A549 (cell line): ENCODE measurements at regions not wholly inside any gene's neighbourhood (a gene's known extent, or its start where the extent isn't known, plus 50 kb on each side); places are given as distances from the start of the nearest gene placed in this dataset.

ENCODE experiments used
- ATAC-seq, 2 experiments: fragments of 200-7000 bp in 1 of 2; fragments of >200 bp in 1 of 2; cut with Nextera tagmentation in 1 of 2; cut with Tn5 transposase in 1 of 2; 3 replicates each; pipeline versions ENCODE4 v1.8.0 to v1.9.1; 2018 to 2020; ENCODE audit warnings: mild to moderate bottlenecking in 1 of 2, moderate library complexity in 1 of 2
- CTCF ChIA-PET: fragments of 300-600 bp; sonication (Branson Sonifier 250); formaldehyde crosslinking; extraction: SDS; loops from one replicate; lab custom pipeline; 2021; ENCODE audit warnings: antibody characterized with exemption, inconsistent platforms; lab: Yijun Ruan, JAX
- POLR2A ChIA-PET: fragments of 350-600 bp; formaldehyde crosslinking; extraction: SDS; loops from one replicate; lab custom pipeline; 2021; ENCODE audit warnings: antibody characterized with exemption, inconsistent platforms; lab: Yijun Ruan, JAX
- DNase-seq, 2 experiments: peaks; one replicate each; pipeline versions ENCODE4 v3.0.0 to v3.0.0-alpha.2; 2011 to 2016; ENCODE audit warnings: low read depth in 1 of 2, low spot score in 1 of 2
- FAIRE-seq: peaks from 2 replicates; lab custom pipeline; 2011; peaks lifted over from hg19 to GRCh38; lab: Jason Lieb, UNC
- H3K27ac ChIP-seq, 2 experiments: fragments of >200 bp; sonication (Bioruptor Twin); formaldehyde crosslinking; 3 replicates each; pipeline ENCODE4 v1.5.1; 2016 to 2017
- H3K4me1 ChIP-seq: fragments of >200 bp; sonication (Bioruptor Twin); formaldehyde crosslinking; 3 replicates; pipeline ENCODE4 v1.6.1; 2016
- H3K4me2 ChIP-seq: fragments of >200 bp; sonication (Bioruptor Twin); formaldehyde crosslinking; 3 replicates; pipeline ENCODE4 v1.6.1; 2016
- H3K4me3 ChIP-seq: fragments of >200 bp; sonication (Bioruptor Twin); formaldehyde crosslinking; 3 replicates; pipeline ENCODE4 v1.5.1; 2016
- H3K9me3 ChIP-seq: fragments of >200 bp; sonication (Bioruptor Twin); formaldehyde crosslinking; 3 replicates; pipeline ENCODE4 v1.6.1; 2016
- ATOH8 ChIP-seq: fragments of 250-450 bp; sonication (Bioruptor Pico); IDR thresholded peaks from 2 replicates; pipeline ENCODE4 v1.5.0; 2020; ENCODE audit warnings: low read depth, mild to moderate bottlenecking, moderate library complexity
- BCL3 ChIP-seq: fragments of >200 bp; sonication (Bioruptor Twin); formaldehyde crosslinking; IDR thresholded peaks from 3 replicates; pipeline ENCODE4 v1.6.1; 2016
- CHD2 ChIP-seq: fragments of 150-350 bp; IDR thresholded peaks from 2 replicates; pipeline ENCODE4 v1.6.1; 2014; ENCODE audit warnings: low read length; ENCODE audit not compliant: partially characterized antibody
- CTCF ChIP-seq: fragments of >200 bp; sonication (Bioruptor Twin); formaldehyde crosslinking; IDR thresholded peaks from 3 replicates; pipeline ENCODE4 v1.5.1; 2016
- ELK1 ChIP-seq: fragments of 150-350 bp; IDR thresholded peaks from 2 replicates; pipeline ENCODE4 v1.6.1; 2014; ENCODE audit warnings: low read depth, mild to moderate bottlenecking, low read length
- ESRRA ChIP-seq: fragments of 150-350 bp; IDR thresholded peaks from 2 replicates; pipeline ENCODE4 v1.6.1; 2014; ENCODE audit warnings: mild to moderate bottlenecking, low read length, borderline replicate concordance
- FOSB ChIP-seq: fragments of 250-450 bp; sonication (Bioruptor Pico); IDR thresholded peaks from 2 replicates; pipeline ENCODE4 v1.5.0; 2020; ENCODE audit warnings: mild to moderate bottlenecking, moderate library complexity
- FOSL2 ChIP-seq, 2 experiments: fragments of 450-650 bp in 1 of 2; fragments of >200 bp in 1 of 2; sonication (Bioruptor Twin) in 1 of 2; formaldehyde crosslinking; IDR thresholded peaks; 2 replicates each; pipeline versions ENCODE4 v1.5.0 to v1.6.1; 2016 to 2020; ENCODE audit warnings: mild to moderate bottlenecking in 1 of 2, moderate library complexity in 1 of 2
- HDAC2 ChIP-seq: fragments of 200-600 bp; sonication (generic); IDR thresholded peaks from 2 replicates; pipeline ENCODE4 v1.6.1; 2016
- HOXA7 ChIP-seq: fragments of 250-450 bp; sonication (Bioruptor Pico); IDR thresholded peaks from 2 replicates; pipeline ENCODE4 v1.5.0; 2020; ENCODE audit warnings: mild to moderate bottlenecking, moderate library complexity
- HOXB13 ChIP-seq: fragments of 250-450 bp; sonication (Bioruptor Pico); IDR thresholded peaks from 2 replicates; pipeline ENCODE4 v1.5.0; 2020; ENCODE audit warnings: low read depth, mild to moderate bottlenecking, moderate library complexity
- HOXB5 ChIP-seq: fragments of 250-450 bp; sonication (Bioruptor Pico); IDR thresholded peaks from 2 replicates; pipeline ENCODE4 v1.5.0; 2020; ENCODE audit warnings: mild to moderate bottlenecking, moderate library complexity
- JUNB ChIP-seq: fragments of >200 bp; sonication (Bioruptor Twin); formaldehyde crosslinking; IDR thresholded peaks from 2 replicates; pipeline ENCODE4 v1.6.1; 2016
- NPAS2 ChIP-seq: fragments of 250-450 bp; sonication (Bioruptor Pico); IDR thresholded peaks from 2 replicates; pipeline ENCODE4 v1.8.0; 2022; ENCODE audit warnings: mild to moderate bottlenecking, moderate library complexity, borderline replicate concordance
- NR3C1 ChIP-seq: fragments of >200 bp; sonication (Bioruptor Twin); formaldehyde crosslinking; IDR thresholded peaks from 3 replicates; pipeline ENCODE4 v1.6.1; 2017
- PBX3 ChIP-seq: IDR thresholded peaks from 2 replicates; pipeline ENCODE4 v1.6.1; 2012
- PHF8 ChIP-seq: fragments of 200-600 bp; sonication (generic); IDR thresholded peaks from 2 replicates; pipeline ENCODE4 v1.6.1; 2016; ENCODE audit warnings: low read depth, mild to moderate bottlenecking, antibody characterized with exemption, moderate library complexity, borderline replicate concordance
- RAD21 ChIP-seq, 2 experiments: fragments of >200 bp in 1 of 2; sonication (Bioruptor Twin) in 1 of 2; formaldehyde crosslinking in 1 of 2; IDR thresholded peaks in 1 of 2; conservative IDR thresholded peaks in 1 of 2; 2 replicates in 1 of 2; 3 replicates in 1 of 2; pipeline ENCODE4 v1.6.1; 2012 to 2018; ENCODE audit warnings: inconsistent platforms in 1 of 2
- RARB ChIP-seq: fragments of 250-450 bp; sonication (Bioruptor Pico); IDR thresholded peaks from 2 replicates; pipeline ENCODE4 v1.8.0; 2021; ENCODE audit warnings: mild to moderate bottlenecking, moderate library complexity
- RCOR1 ChIP-seq: fragments of 150-350 bp; IDR thresholded peaks from 2 replicates; pipeline ENCODE4 v1.6.1; 2014; ENCODE audit warnings: antibody characterized with exemption, low read length, low read depth
- RFX5 ChIP-seq: fragments of 450-650 bp; IDR thresholded peaks from 2 replicates; pipeline ENCODE4 v1.7.1; 2014; ENCODE audit warnings: antibody characterized with exemption, mild to moderate bottlenecking, moderate library complexity
- RNF2 ChIP-seq: fragments of 200-600 bp; sonication (generic); IDR thresholded peaks from 2 replicates; pipeline ENCODE4 v1.6.1; 2016; ENCODE audit warnings: low read depth, mild to moderate bottlenecking, antibody characterized with exemption, moderate library complexity, borderline replicate concordance
- ZFP36 ChIP-seq: fragments of 450-650 bp; IDR thresholded peaks from 2 replicates; pipeline ENCODE4 v1.6.1; 2014; ENCODE audit warnings: borderline replicate concordance; ENCODE audit not compliant: partially characterized antibody
- ZNF302 ChIP-seq: fragments of 250-450 bp; sonication (Bioruptor Pico); IDR thresholded peaks from 2 replicates; pipeline ENCODE4 v1.9.0; 2021; ENCODE audit warnings: inconsistent platforms, mild to moderate bottlenecking, moderate library complexity
- ZSCAN20 ChIP-seq: fragments of 250-450 bp; sonication (Bioruptor Pico); IDR thresholded peaks from 2 replicates; pipeline ENCODE4 v1.8.0; 2022; ENCODE audit warnings: mild to moderate bottlenecking, moderate library complexity
- WGBS: methylation state at CpG from one replicate; pipeline ENCODE4 v1.1.6; 2017; ENCODE audit errors: missing lambda C conversion rate; 5-methylcytosine and 5-hydroxymethylcytosine counted together
- TF ChIP-seq, protein P1 (sequence below): IDR thresholded peaks from 2 replicates; pipeline ENCODE4 v1.6.1; 2012

DNA sequence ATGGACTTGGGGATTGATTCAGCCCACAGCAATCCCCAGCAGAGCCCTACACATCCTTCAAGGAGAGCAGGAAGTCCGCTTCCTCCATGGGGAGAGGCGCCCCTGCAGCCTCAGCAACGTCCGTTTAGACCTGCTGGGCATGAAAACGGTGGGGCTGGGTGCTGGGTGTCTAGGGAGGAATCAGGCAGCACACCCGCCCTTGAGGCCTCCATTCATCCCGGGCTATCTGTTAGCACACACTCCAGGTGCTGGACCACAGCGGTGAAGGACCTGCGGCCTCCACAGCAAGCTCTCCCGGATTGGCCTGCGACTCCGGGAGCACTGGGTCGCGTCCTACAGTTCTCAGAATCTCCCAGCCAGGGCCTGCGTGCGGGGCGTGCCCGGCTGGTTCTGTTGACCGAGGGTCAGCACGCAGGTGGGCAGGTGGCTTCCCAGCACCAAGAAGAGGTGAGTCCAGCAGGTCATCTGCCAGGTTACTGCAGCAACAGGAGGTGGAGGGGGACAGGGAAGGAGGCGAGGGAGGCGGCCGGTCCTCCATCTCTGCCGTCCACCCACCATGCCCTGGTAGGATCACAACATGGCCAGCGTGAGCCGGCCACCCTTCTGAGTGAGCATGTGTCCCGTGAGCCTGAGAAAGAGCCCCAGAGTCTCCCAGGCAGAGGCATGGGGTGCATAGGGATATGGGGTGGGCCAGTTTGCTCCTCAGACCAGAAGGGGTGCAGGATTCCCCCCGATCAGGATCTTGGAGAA, 96.6 kb downstream of the RIPK4 start:
- DNase-seq (no peak), ATAC-seq (no peak), FAIRE-seq (no peak)
- ChIA-PET POLR2A (no interaction called here), CTCF (interaction anchor here (0.9 to 1.6 kb wide), 2 partner anchors 13 to 57 kb away, joined by 3 to 4 read pairs; no protein-coding TSS in a partner anchor)
- H3K4me2 ChIP-seq, result no peak overlapping the region
- 86% methylated on average over 15 of the region's 28 CpGs for WGBS
- H3K4me1 ChIP-seq, result peaks cover 2% of the 10 kb centered on the region
- no peak overlapping the region for H3K4me3 ChIP-seq
- no peaks in the 10 kb centered on the region for H3K9me3 ChIP-seq
- no peak for TF ChIP-seq HOXB5 (CRISPR knock-in tag)
- TF ChIP-seq ZNF302 (CRISPR knock-in tag), result no peak
- no peak for TF ChIP-seq NR3C1
- TF ChIP-seq BCL3, result no peak
- no peak for TF ChIP-seq RCOR1
- no peak for TF ChIP-seq NPAS2
- no peak for TF ChIP-seq PBX3
- no peak for TF ChIP-seq FOSL2 (IDR thresholded peaks at IDR 0.05)
- no peak for TF ChIP-seq FOSL2 (CRISPR knock-in tag; IDR thresholded peaks at IDR 0.05)
- no peak for TF ChIP-seq CHD2
- TF ChIP-seq CTCF, result no peak
- no peak for TF ChIP-seq JUNB
- no peak for TF ChIP-seq FOSB
- TF ChIP-seq, protein P1, sequence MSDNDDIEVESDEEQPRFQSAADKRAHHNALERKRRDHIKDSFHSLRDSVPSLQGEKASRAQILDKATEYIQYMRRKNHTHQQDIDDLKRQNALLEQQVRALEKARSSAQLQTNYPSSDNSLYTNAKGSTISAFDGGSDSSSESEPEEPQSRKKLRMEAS, result no peak
- no peak for TF ChIP-seq HOXB13
- TF ChIP-seq RFX5, result no peak
- TF ChIP-seq ESRRA, result no peak
- TF ChIP-seq HOXA7 (CRISPR knock-in tag), result no peak
- no peak for TF ChIP-seq RAD21 (conservative IDR thresholded peaks at IDR 0.05 in 1 of 2, IDR thresholded peaks at IDR 0.05 in 1 of 2)
- H3K27ac ChIP-seq, result peak overlapping the region in 1 of 2 experiments; percentile 46; a peak in 1 of 6 replicates

DNA sequence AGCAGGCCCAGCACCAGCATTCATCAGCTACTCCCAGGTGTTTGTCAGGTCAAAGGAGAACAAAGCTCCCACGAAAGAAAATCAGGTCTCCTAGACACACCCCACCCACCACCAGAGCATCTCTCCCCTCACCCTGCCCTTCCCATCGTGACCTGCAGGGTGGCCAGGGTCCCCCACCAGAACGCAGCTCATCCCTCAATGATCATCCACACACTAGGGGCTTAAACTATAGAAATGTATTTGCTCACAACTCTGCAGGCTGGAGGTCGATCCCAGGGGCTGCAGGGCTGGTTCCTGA, 97.4 kb downstream of the RIPK4 start:
- Histone ChIP-seq H3K4me3 (no peak overlapping the region), H3K4me2 (no peak overlapping the region), H3K27ac (peak overlapping the region in 1 of 2 experiments; percentile 41; a peak in 1 of 6 replicates), H3K4me1 (peaks cover 10% of the 10 kb centered on the region), H3K9me3 (no peaks in the 10 kb centered on the region)
- 79% methylated on average over 4 of the region's 4 CpGs for WGBS
- POLR2A ChIA-PET, result no interaction called here
- no peak for DNase-seq
- CTCF ChIA-PET, result interaction anchor here (0.9 to 1.6 kb wide), 2 partner anchors 14 to 57 kb away, joined by 3 to 4 read pairs; no protein-coding TSS in a partner anchor
- FAIRE-seq, result no peak
- no peak for ATAC-seq
- TF ChIP-seq RNF2, result no peak
- no peak for TF ChIP-seq FOSL2 (IDR thresholded peaks at IDR 0.05)
- no peak for TF ChIP-seq FOSL2 (CRISPR knock-in tag; IDR thresholded peaks at IDR 0.05)
- no peak for TF ChIP-seq NPAS2
- no peak for TF ChIP-seq ATOH8 (CRISPR knock-in tag)
- TF ChIP-seq HDAC2, result no peak
- TF ChIP-seq PBX3, result no peak
- no peak for TF ChIP-seq RARB
- TF ChIP-seq ZFP36, result no peak
- no peak for TF ChIP-seq ELK1
- no peak for TF ChIP-seq RAD21 (conservative IDR thresholded peaks at IDR 0.05 in 1 of 2, IDR thresholded peaks at IDR 0.05 in 1 of 2)
- no peak for TF ChIP-seq PHF8
- TF ChIP-seq CTCF, result no peak
- no peak for TF ChIP-seq ZSCAN20 (CRISPR knock-in tag)
